Heart left ventricle (tissue), 13 donors: ENCODE measurements at regions not wholly inside any gene's neighbourhood (a gene's known extent, or its start where the extent isn't known, plus 50 kb on each side); places are given as distances from the start of the nearest gene placed in this dataset.

ENCODE experiments used
- CTCF ChIP-seq, 12 donors: fragments of 200-600 bp; sonication (generic) in 4 of 12; IDR thresholded peaks; one replicate each; pipeline versions ENCODE4 v1.5.0 to v1.8.0; 2018 to 2022; ENCODE audit warnings: antibody characterized with exemption in 12 of 12, mild to moderate bottlenecking in 5 of 12
- POLR2A ChIP-seq, 2 donors: fragments of 450-650 bp; IDR thresholded peaks; one replicate each; pipeline ENCODE4 v1.6.1; 2017; ENCODE audit warnings: antibody characterized with exemption in 2 of 2, mild to moderate bottlenecking in 2 of 2, moderate library complexity in 2 of 2
- donor health status: ischemic (EF 13 %, LVEDD 7.1; RV severe dilation, severe dysfunction).
- donor health status: DM: no; HTN: yes; CAD: no.
- donor health status: DM: no; HTN: no; CAD: no.
- donor health status: ischemic (EF 25% LVEDD 6.9; RV normal size, moderate dysfunction).
- donor health status: ischemic (EF 25% LVEDD 5.7; RV mildly dilated, moderate dysfunction).
- donor health status: ischemic (EF 35%, LVEDD 5.7; RV mildly dilated, moderate dysfunction).
- donor health status: nonischemic (EF 11% LVEDD 7.7; RV severe dilation, severe dysfunction).
- donor health status: DM: yes; HTN: yes; CAD: no.
- donor health status: PGD.
- donor health status: ischemic (EF 29% LVEDD 5.4; RV normal size, mild dysfunction).
- donor health status: nonischemic (EF 23%, LVEDD 6.1; RV moderate dilation, normal function).

DNA sequence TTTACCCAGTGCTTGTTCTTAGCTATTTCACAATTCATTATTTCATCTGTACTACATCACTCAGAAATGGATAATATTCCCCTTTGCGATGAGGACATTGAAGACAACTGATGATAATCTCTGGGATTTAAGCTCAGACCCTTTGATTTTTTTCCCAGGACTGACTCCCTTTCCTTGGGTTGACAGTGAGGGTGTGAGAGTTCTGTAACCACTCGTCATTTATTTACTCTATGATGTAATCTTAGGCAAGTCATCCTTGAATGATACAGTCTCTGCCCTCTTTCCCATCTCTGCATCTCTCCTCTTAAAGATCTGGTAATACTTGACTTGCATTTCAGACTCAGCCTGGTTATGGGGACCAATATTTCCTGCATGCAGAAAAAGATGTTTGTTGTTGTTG lies 1041.7 kb downstream of the AGBL1 start:
- TF ChIP-seq POLR2A (IDR thresholded peaks at IDR 0.05) (no peak), CTCF (IDR thresholded peaks at IDR 0.05) (no peak)
